ENCODE measurements at regions not wholly inside any gene's neighbourhood (a gene's known extent, or its start where the extent isn't known, plus 50 kb on each side); places are given as distances from the start of the nearest gene placed in this dataset.

- no peaks in the 10 kb centered on the region for H3K27me3 ChIP-seq (replicated peaks in 1 of 2; ENCODE audit: control insufficient read depth in 2 of 2, extremely low read depth in 1 of 2, insufficient read depth in 2 of 2, low read length in 1 of 2)
- H3K27ac Mint-ChIP-seq, result no peak overlapping the region
- no peaks in the 10 kb centered on the region for H3K27me3 Mint-ChIP-seq
- no peak overlapping the region for H3K4me3 Mint-ChIP-seq
- no peaks in the 10 kb centered on the region for H3K4me1 Mint-ChIP-seq
- no peaks in the 10 kb centered on the region for H3K4me1 ChIP-seq (ENCODE audit: control insufficient read depth in 1 of 2, extremely low read depth in 1 of 2, insufficient read depth in 2 of 2, low read length in 2 of 2)
- no peak overlapping the region for H3K4me3 ChIP-seq (ENCODE audit: control insufficient read depth in 1 of 2, extremely low read depth in 1 of 2, low read length in 1 of 2)
- POLR2A ChIA-PET, result no interaction called here
- no peaks in the 10 kb centered on the region for H3K36me3 Mint-ChIP-seq
- CTCF ChIA-PET, result no interaction called here
- ATAC-seq (replicated peaks in 1 of 4), result no peak
- H3K27ac ChIP-seq (ENCODE audit: low read length), result no peak overlapping the region
- DNase-seq, result no peak
- H3K9me3 ChIP-seq, result no peaks in the 10 kb centered on the region
- no peaks in the 10 kb centered on the region for H3K36me3 ChIP-seq (ENCODE audit: control insufficient read depth in 2 of 2, extremely low read depth in 1 of 2, insufficient read depth in 1 of 2, low read length in 1 of 2)
- peaks cover 15 to 25% (median 20%) of the 10 kb centered on the region in 3 donors for H3K9me3 Mint-ChIP-seq
These were observed 1415.5 kb downstream of the PCDH7 start for GRCh38 chr4:32135642-32136041.

GRCh38 chr4:32136081-32136787, 1416.1 kb downstream of the PCDH7 start:
- no peaks in the 10 kb centered on the region for H3K27me3 ChIP-seq (replicated peaks in 1 of 2; ENCODE audit: control insufficient read depth in 2 of 2, extremely low read depth in 1 of 2, insufficient read depth in 2 of 2, low read length in 1 of 2)
- ATAC-seq (replicated peaks in 1 of 4) (no peak), DNase-seq (no peak)
- no peak overlapping the region for H3K27ac ChIP-seq (ENCODE audit: low read length)
- H3K4me1 ChIP-seq (ENCODE audit: control insufficient read depth in 1 of 2, extremely low read depth in 1 of 2, insufficient read depth in 2 of 2, low read length in 2 of 2), result no peaks in the 10 kb centered on the region
- WGBS (ENCODE audit: insufficient coverage), result no CpG with 5 or more reads among the region's 2 CpGs
- Mint-ChIP-seq H3K36me3 (no peaks in the 10 kb centered on the region), H3K27me3 (no peaks in the 10 kb centered on the region), H3K4me1 (no peaks in the 10 kb centered on the region), H3K4me3 (no peak overlapping the region), H3K9me3 (peaks cover 13 to 21% (median 17%) of the 10 kb centered on the region in 3 donors), H3K27ac (no peak overlapping the region)
- no peak overlapping the region for H3K4me3 ChIP-seq (ENCODE audit: control insufficient read depth in 1 of 2, extremely low read depth in 1 of 2, low read length in 1 of 2)
- ChIA-PET POLR2A (no interaction called here), CTCF (no interaction called here)
- H3K9me3 ChIP-seq, result no peaks in the 10 kb centered on the region
- no peaks in the 10 kb centered on the region for H3K36me3 ChIP-seq (ENCODE audit: control insufficient read depth in 2 of 2, extremely low read depth in 1 of 2, insufficient read depth in 1 of 2, low read length in 1 of 2)

GRCh38 chr4:32140636-32141035, 1420.5 kb downstream of the PCDH7 start:
- no peak overlapping the region for H3K27ac ChIP-seq (ENCODE audit: low read length)
- H3K36me3 ChIP-seq (ENCODE audit: control insufficient read depth in 2 of 2, extremely low read depth in 1 of 2, insufficient read depth in 1 of 2, low read length in 1 of 2), result no peaks in the 10 kb centered on the region
- no peaks in the 10 kb centered on the region for H3K27me3 ChIP-seq (replicated peaks in 1 of 2; ENCODE audit: control insufficient read depth in 2 of 2, extremely low read depth in 1 of 2, insufficient read depth in 2 of 2, low read length in 1 of 2)
- no peak overlapping the region for H3K4me3 ChIP-seq (ENCODE audit: control insufficient read depth in 1 of 2, extremely low read depth in 1 of 2, low read length in 1 of 2)
- 41% methylated on average over 2 of the region's 2 CpGs for WGBS (ENCODE audit: insufficient coverage)
- Mint-ChIP-seq H3K27me3 (no peaks in the 10 kb centered on the region), H3K4me1 (no peaks in the 10 kb centered on the region), H3K4me3 (no peak overlapping the region), H3K27ac (no peak overlapping the region), H3K36me3 (no peaks in the 10 kb centered on the region), H3K9me3 (peaks cover 15 to 22% (median 19%) of the 10 kb centered on the region in 3 donors)
- ChIA-PET CTCF (interaction anchor here in 1 of 2 donors (0.7 kb wide), 1 partner anchor 134 kb away, joined by 3 read pairs; no protein-coding TSS in a partner anchor), POLR2A (no interaction called here)
- H3K4me1 ChIP-seq (ENCODE audit: control insufficient read depth in 1 of 2, extremely low read depth in 1 of 2, insufficient read depth in 2 of 2, low read length in 2 of 2), result no peaks in the 10 kb centered on the region
- ATAC-seq (replicated peaks in 1 of 4) (no peak), DNase-seq (no peak)
- no peaks in the 10 kb centered on the region for H3K9me3 ChIP-seq

DNA sequence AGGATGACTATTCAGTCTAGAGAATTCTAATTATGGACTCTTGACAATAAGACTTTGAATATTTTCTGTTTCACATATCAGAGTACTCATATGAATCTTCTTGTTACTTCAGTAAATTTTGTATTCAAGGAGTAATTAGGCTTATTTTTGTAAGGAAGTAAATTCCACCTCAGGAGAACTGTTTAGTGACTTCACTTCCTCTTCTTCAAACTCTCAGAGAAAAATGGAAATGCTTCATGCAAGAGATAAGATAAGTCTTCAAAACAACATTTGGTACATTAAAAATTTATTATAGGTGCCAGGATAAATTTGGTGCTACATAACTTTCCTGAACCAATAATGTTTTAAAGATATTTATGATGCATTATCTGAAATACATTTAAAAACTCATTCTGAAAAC, 1421.9 kb downstream of the PCDH7 start:
- no peaks in the 10 kb centered on the region for H3K9me3 ChIP-seq
- H3K27ac ChIP-seq (ENCODE audit: low read length), result no peak overlapping the region
- no peaks in the 10 kb centered on the region for H3K4me1 ChIP-seq (ENCODE audit: control insufficient read depth in 1 of 2, extremely low read depth in 1 of 2, insufficient read depth in 2 of 2, low read length in 2 of 2)
- no peak for ATAC-seq (replicated peaks in 1 of 4)
- no peak for DNase-seq
- Mint-ChIP-seq H3K9me3 (peaks cover 10 to 15% (median 11%) of the 10 kb centered on the region in 3 donors), H3K4me1 (no peaks in the 10 kb centered on the region), H3K27me3 (no peaks in the 10 kb centered on the region), H3K36me3 (no peaks in the 10 kb centered on the region), H3K4me3 (no peak overlapping the region), H3K27ac (no peak overlapping the region)
- no peaks in the 10 kb centered on the region for H3K27me3 ChIP-seq (replicated peaks in 1 of 2; ENCODE audit: control insufficient read depth in 2 of 2, extremely low read depth in 1 of 2, insufficient read depth in 2 of 2, low read length in 1 of 2)
- no peaks in the 10 kb centered on the region for H3K36me3 ChIP-seq (ENCODE audit: control insufficient read depth in 2 of 2, extremely low read depth in 1 of 2, insufficient read depth in 1 of 2, low read length in 1 of 2)
- POLR2A ChIA-PET, result no interaction called here
- no peak overlapping the region for H3K4me3 ChIP-seq (ENCODE audit: control insufficient read depth in 1 of 2, extremely low read depth in 1 of 2, low read length in 1 of 2)
- CTCF ChIA-PET, result no interaction called here

DNA sequence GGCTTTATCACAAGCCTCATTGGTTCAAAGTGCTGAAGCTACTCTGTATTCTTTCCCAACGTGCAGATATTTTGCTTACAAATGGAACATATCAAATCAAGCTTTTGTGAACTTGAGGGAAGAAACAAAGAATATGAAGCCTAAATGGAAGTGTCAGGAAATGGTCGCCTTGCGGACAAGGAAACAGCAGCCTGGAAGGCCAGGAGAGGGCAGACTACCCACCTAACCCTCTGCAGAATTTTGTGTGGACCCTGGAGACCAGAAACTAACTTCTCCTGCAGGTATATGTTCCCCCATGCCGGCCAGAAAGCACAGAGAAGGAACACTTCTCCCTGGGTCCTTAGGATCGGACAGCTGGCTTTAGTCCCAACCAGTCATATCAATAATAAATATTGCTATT, 1425.8 kb downstream of the PCDH7 start:
- H3K4me1 ChIP-seq (ENCODE audit: control insufficient read depth in 1 of 2, extremely low read depth in 1 of 2, insufficient read depth in 2 of 2, low read length in 2 of 2), result no peaks in the 10 kb centered on the region
- CTCF ChIA-PET, result no interaction called here
- peaks cover 12 to 19% (median 16%) of the 10 kb centered on the region in 3 donors for H3K9me3 Mint-ChIP-seq
- DNase-seq, result no peak
- no peak overlapping the region for H3K4me3 ChIP-seq (ENCODE audit: control insufficient read depth in 1 of 2, extremely low read depth in 1 of 2, low read length in 1 of 2)
- no peak overlapping the region for H3K27ac ChIP-seq (ENCODE audit: low read length)
- ATAC-seq (replicated peaks in 1 of 4), result no peak
- H3K9me3 ChIP-seq, result no peaks in the 10 kb centered on the region
- H3K27me3 ChIP-seq (replicated peaks in 1 of 2; ENCODE audit: control insufficient read depth in 2 of 2, extremely low read depth in 1 of 2, insufficient read depth in 2 of 2, low read length in 1 of 2), result no peaks in the 10 kb centered on the region
- no peaks in the 10 kb centered on the region for H3K36me3 ChIP-seq (ENCODE audit: control insufficient read depth in 2 of 2, extremely low read depth in 1 of 2, insufficient read depth in 1 of 2, low read length in 1 of 2)
- no peak overlapping the region for H3K4me3 Mint-ChIP-seq
- no peak overlapping the region for H3K27ac Mint-ChIP-seq
- no peaks in the 10 kb centered on the region for H3K36me3 Mint-ChIP-seq
- WGBS (ENCODE audit: insufficient coverage), result 92% methylated on average over 2 of the region's 5 CpGs
- H3K27me3 Mint-ChIP-seq, result no peaks in the 10 kb centered on the region
- no peaks in the 10 kb centered on the region for H3K4me1 Mint-ChIP-seq
- POLR2A ChIA-PET, result no interaction called here

DNA sequence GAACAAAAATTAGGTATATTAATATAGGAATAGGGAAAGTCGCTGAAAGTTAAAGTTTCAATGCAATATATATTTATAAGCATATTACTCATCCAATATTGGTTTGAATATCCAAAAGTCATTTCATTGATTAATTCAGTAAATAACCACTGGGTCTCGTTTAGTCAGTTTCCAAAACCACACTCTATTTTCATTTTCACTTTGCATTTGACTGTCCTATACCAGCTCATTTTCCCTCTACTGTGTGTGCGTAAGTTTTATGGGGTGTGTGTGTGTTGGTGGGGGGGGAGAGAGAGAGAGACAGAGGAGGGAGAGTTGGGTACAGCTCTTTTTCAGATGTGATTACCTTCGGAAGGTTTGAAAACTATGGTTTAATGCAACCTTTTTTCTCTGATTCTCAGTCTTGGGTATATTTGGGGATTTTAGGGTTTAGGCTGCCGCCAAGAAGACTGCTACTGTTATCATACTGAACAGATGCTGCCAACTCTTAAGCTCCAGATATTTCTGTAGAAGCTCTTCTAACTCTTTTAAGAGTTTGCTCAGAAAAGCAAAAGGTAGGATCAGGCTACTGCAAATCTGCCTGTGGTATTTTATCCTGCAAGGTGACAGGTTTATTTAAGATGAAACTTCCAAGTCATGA, 1427.4 kb downstream of the PCDH7 start:
- H3K4me3 Mint-ChIP-seq, result no peak overlapping the region
- no peak overlapping the region for H3K27ac Mint-ChIP-seq
- Histone ChIP-seq H3K27me3 (replicated peaks in 1 of 2; ENCODE audit: control insufficient read depth in 2 of 2, extremely low read depth in 1 of 2, insufficient read depth in 2 of 2, low read length in 1 of 2) (no peaks in the 10 kb centered on the region), H3K27ac (ENCODE audit: low read length) (no peak overlapping the region), H3K36me3 (ENCODE audit: control insufficient read depth in 2 of 2, extremely low read depth in 1 of 2, insufficient read depth in 1 of 2, low read length in 1 of 2) (no peaks in the 10 kb centered on the region), H3K4me1 (ENCODE audit: control insufficient read depth in 1 of 2, extremely low read depth in 1 of 2, insufficient read depth in 2 of 2, low read length in 2 of 2) (no peaks in the 10 kb centered on the region), H3K4me3 (ENCODE audit: control insufficient read depth in 1 of 2, extremely low read depth in 1 of 2, low read length in 1 of 2) (no peak overlapping the region), H3K9me3 (no peaks in the 10 kb centered on the region)
- no peaks in the 10 kb centered on the region for H3K36me3 Mint-ChIP-seq
- H3K27me3 Mint-ChIP-seq, result no peaks in the 10 kb centered on the region
- no peaks in the 10 kb centered on the region for H3K4me1 Mint-ChIP-seq
- no CpG with 5 or more reads among the region's 5 CpGs for WGBS (ENCODE audit: insufficient coverage)
- DNase-seq (no peak), ATAC-seq (replicated peaks in 1 of 4) (no peak)
- peaks cover 8 to 19% (median 16%) of the 10 kb centered on the region in 3 donors for H3K9me3 Mint-ChIP-seq
- POLR2A ChIA-PET, result no interaction called here
- CTCF ChIA-PET, result no interaction called here
